ENCODE measurements at regions not wholly inside any gene's neighbourhood (a gene's known extent, or its start where the extent isn't known, plus 50 kb on each side); places are given as distances from the start of the nearest gene placed in this dataset.
"Not testable (repeated sequence)": the region's sequence is repeated elsewhere in the genome, so short reads cannot be mapped to it uniquely, and the experiment has no call there.

DNA sequence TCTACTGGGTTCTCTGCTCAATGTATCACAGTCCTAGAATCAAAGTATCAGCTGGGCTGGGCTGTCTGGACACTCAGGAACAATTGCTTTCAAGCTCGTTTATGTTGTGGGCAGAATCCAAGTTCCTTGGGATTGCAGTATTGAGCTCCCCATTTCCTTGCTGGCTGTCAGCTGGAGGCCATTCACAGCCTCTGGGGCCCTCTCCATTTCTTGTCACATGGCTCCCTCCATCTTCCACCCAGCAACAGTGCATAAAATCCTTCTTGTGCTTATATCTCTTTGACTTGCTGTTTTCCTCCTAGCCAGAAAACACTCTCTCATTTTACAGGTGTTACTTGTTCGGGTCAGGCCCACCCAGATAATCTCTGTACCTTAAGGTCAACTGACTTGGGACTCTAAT is 363.5 kb downstream of the IGSF11 start:
- Histone ChIP-seq H3K27ac (no peak overlapping the region), H3K4me1 (no peaks in the 10 kb centered on the region), H3K9me3 (no peaks in the 10 kb centered on the region), H3K36me3 (no peaks in the 10 kb centered on the region), H3K27me3 (no peaks in the 10 kb centered on the region), H3K4me3 (no peak overlapping the region)
- DNase-seq: no peak
- no peak for TF ChIP-seq POLR2A (IDR thresholded peaks at IDR 0.05)
- TF ChIP-seq, protein P1, sequence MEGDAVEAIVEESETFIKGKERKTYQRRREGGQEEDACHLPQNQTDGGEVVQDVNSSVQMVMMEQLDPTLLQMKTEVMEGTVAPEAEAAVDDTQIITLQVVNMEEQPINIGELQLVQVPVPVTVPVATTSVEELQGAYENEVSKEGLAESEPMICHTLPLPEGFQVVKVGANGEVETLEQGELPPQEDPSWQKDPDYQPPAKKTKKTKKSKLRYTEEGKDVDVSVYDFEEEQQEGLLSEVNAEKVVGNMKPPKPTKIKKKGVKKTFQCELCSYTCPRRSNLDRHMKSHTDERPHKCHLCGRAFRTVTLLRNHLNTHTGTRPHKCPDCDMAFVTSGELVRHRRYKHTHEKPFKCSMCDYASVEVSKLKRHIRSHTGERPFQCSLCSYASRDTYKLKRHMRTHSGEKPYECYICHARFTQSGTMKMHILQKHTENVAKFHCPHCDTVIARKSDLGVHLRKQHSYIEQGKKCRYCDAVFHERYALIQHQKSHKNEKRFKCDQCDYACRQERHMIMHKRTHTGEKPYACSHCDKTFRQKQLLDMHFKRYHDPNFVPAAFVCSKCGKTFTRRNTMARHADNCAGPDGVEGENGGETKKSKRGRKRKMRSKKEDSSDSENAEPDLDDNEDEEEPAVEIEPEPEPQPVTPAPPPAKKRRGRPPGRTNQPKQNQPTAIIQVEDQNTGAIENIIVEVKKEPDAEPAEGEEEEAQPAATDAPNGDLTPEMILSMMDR (IDR thresholded peaks at IDR 0.05): no peak

DNA sequence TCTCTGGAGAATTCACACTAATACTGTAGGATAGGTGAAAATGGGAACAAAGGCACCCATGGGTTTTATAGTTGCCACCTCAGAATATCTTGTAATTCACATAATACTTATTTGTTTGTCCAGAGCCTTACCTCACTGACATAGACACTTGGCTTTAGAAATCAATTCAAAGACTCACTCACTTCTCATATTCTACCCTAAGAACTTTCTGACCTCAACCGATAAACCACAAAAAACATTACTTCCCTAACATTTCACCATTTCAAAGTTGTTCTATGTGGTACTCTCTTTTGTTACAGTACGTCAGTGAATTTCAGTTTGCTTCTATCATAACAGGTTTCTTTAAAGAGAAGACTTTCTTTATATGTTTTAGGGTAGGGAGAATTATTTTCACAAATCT is 359.3 kb downstream of the IGSF11 start:
- no peaks in the 10 kb centered on the region for H3K27me3 ChIP-seq
- no peaks in the 10 kb centered on the region for H3K4me1 ChIP-seq
- H3K4me3 ChIP-seq: no peak overlapping the region
- DNase-seq: no peak
- no peaks in the 10 kb centered on the region for H3K9me3 ChIP-seq
- no peak overlapping the region for H3K27ac ChIP-seq
- TF ChIP-seq, protein P1 (IDR thresholded peaks at IDR 0.05): no peak
- no peak for TF ChIP-seq POLR2A (IDR thresholded peaks at IDR 0.05)
- H3K36me3 ChIP-seq: no peaks in the 10 kb centered on the region

DNA sequence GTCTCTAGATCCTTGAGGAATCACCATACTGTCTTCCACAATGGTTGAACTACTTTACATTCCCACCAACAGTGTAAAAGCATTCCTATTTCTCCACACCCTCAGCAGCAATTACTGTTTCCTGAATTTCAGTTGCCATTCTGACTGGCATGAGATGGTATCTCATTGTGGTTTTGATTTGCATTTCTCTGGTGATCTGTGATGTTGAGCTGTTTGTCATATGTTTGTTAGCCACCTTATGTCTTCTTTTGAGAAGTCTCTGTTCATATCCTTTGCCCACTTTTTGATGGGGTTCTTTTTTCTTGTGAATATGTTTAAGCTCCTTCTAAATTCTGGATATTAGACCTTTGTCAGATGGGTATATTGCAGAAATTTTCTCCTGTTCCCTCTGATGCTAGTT is 356.0 kb downstream of the IGSF11 start:
- not testable (repeated sequence) for DNase-seq, H3K36me3 ChIP-seq, H3K4me3 ChIP-seq, H3K9me3 ChIP-seq, H3K27ac ChIP-seq, H3K27me3 ChIP-seq, H3K4me1 ChIP-seq

DNA sequence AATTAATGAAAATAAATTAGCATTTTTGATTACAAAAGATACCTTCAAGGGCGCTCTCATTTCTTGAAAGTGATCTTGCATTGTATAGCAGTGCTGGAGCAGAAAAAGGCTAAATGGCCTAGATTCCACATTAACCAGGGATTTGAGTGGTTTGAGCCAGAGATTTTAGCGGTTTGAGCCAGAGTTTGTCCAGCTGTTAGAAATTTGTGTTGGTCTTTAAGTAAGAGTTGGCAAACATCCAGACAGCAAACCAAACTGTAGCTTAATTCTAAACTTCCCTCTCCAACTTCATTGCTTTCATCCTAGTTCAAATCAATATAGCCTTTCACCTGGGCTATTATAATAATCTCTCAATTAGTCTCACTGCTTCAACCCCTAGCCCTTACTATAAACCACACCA is 351.7 kb downstream of the IGSF11 start:
- H3K4me3 ChIP-seq: no peak overlapping the region
- H3K4me1 ChIP-seq: no peaks in the 10 kb centered on the region
- H3K9me3 ChIP-seq: no peaks in the 10 kb centered on the region
- DNase-seq: no peak
- no peaks in the 10 kb centered on the region for H3K36me3 ChIP-seq
- TF ChIP-seq, protein P1 (IDR thresholded peaks at IDR 0.05): no peak
- TF ChIP-seq POLR2A (IDR thresholded peaks at IDR 0.05): no peak
- no peak overlapping the region for H3K27ac ChIP-seq
- no peaks in the 10 kb centered on the region for H3K27me3 ChIP-seq

DNA sequence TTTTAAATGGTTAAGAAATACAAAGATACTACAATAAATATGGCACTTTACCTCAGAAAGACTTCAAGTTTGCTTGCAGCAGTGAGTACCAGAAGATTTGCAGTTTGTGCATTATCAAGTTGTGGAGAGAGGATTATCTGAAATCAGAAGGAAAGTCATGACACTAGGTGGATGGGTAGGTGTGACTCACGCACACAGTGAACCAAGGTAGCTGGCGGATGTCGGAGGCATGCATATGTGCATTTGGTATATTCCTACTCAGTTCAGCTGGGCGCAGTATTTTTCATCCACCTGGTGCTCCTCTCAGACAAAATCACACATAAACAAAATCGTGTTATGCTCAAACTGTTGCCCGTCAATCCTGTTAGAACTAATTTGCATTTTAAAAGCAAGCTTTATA is 351.0 kb downstream of the IGSF11 start:
- Histone ChIP-seq H3K9me3 (no peaks in the 10 kb centered on the region), H3K4me1 (no peaks in the 10 kb centered on the region), H3K27ac (no peak overlapping the region), H3K36me3 (no peaks in the 10 kb centered on the region), H3K4me3 (no peak overlapping the region), H3K27me3 (no peaks in the 10 kb centered on the region)
- DNase-seq: no peak
- TF ChIP-seq, protein P1 (IDR thresholded peaks at IDR 0.05): no peak
- no peak for TF ChIP-seq POLR2A (IDR thresholded peaks at IDR 0.05)

DNA sequence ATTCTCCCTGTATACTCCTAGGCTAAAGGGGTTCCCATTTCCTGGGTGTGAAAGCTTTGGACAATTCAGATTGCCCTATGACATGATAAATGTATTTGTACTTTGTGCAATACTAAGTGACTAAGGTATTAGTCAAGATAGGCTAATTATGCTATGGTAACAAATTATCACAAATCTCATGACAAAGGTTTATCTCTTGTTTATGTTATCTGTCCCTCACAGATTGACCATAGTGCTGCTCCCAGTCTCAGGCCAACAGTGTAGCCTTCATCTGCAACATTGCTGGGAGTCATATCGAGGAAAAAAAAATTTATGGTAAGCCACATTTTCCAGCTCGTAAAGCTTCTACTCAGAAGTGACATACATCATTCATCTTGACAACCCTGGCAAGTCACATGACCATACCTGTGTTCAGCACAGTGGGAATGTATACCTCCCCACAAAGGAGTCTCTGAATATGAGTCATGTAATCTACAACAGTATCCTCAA is 346.2 kb downstream of the IGSF11 start:
- no peaks in the 10 kb centered on the region for H3K9me3 ChIP-seq
- no peaks in the 10 kb centered on the region for H3K36me3 ChIP-seq
- no peaks in the 10 kb centered on the region for H3K27me3 ChIP-seq
- no peak overlapping the region for H3K4me3 ChIP-seq
- TF ChIP-seq, protein P1 (IDR thresholded peaks at IDR 0.05): no peak
- no peak for TF ChIP-seq POLR2A (IDR thresholded peaks at IDR 0.05)
- no peak for DNase-seq
- no peaks in the 10 kb centered on the region for H3K4me1 ChIP-seq
- H3K27ac ChIP-seq: no peak overlapping the region

Data from Peyer's patch (tissue), 4 donors.